ENCODE measurements at regions not wholly inside any gene's neighbourhood (a gene's known extent, or its start where the extent isn't known, plus 50 kb on each side); places are given as distances from the start of the nearest gene placed in this dataset.

DNA sequence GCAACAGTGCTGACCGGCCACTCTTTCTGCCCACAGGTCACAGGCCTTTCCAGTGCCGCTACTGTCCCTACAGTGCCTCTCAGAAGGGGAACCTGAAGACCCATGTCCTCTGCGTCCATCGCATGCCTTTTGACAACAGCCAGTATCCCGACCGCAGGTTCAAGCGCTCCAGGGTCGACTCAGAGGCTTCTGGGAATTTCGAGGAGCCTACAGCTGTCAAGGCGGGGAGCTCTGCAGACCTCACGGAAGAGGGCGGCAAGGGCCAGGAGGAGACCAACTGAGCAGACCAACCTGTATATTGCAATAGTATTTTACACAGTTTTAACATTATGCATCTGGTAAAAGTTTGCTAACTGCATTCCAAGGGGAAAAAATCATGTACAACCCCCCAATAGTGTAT, 338.5 kb downstream of the ZNF536 start:
- TF ChIP-seq, protein P1, sequence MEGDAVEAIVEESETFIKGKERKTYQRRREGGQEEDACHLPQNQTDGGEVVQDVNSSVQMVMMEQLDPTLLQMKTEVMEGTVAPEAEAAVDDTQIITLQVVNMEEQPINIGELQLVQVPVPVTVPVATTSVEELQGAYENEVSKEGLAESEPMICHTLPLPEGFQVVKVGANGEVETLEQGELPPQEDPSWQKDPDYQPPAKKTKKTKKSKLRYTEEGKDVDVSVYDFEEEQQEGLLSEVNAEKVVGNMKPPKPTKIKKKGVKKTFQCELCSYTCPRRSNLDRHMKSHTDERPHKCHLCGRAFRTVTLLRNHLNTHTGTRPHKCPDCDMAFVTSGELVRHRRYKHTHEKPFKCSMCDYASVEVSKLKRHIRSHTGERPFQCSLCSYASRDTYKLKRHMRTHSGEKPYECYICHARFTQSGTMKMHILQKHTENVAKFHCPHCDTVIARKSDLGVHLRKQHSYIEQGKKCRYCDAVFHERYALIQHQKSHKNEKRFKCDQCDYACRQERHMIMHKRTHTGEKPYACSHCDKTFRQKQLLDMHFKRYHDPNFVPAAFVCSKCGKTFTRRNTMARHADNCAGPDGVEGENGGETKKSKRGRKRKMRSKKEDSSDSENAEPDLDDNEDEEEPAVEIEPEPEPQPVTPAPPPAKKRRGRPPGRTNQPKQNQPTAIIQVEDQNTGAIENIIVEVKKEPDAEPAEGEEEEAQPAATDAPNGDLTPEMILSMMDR (IDR thresholded peaks at IDR 0.05; ENCODE audit: poor library complexity, severe bottlenecking), result no peak
- TF ChIP-seq EZH2 (IDR thresholded peaks at IDR 0.05; ENCODE audit: borderline replicate concordance, insufficient read depth, low read length, poor library complexity, severe bottlenecking), result no peak
- TF ChIP-seq MXI1 (conservative IDR thresholded peaks at IDR 0.05; ENCODE audit: poor library complexity, severe bottlenecking), result no peak
- no peak for TF ChIP-seq POLR2AphosphoS5 (IDR thresholded peaks at IDR 0.05)
- no peak for TF ChIP-seq RAD21 (conservative IDR thresholded peaks at IDR 0.05)
- TF ChIP-seq, protein P2, sequence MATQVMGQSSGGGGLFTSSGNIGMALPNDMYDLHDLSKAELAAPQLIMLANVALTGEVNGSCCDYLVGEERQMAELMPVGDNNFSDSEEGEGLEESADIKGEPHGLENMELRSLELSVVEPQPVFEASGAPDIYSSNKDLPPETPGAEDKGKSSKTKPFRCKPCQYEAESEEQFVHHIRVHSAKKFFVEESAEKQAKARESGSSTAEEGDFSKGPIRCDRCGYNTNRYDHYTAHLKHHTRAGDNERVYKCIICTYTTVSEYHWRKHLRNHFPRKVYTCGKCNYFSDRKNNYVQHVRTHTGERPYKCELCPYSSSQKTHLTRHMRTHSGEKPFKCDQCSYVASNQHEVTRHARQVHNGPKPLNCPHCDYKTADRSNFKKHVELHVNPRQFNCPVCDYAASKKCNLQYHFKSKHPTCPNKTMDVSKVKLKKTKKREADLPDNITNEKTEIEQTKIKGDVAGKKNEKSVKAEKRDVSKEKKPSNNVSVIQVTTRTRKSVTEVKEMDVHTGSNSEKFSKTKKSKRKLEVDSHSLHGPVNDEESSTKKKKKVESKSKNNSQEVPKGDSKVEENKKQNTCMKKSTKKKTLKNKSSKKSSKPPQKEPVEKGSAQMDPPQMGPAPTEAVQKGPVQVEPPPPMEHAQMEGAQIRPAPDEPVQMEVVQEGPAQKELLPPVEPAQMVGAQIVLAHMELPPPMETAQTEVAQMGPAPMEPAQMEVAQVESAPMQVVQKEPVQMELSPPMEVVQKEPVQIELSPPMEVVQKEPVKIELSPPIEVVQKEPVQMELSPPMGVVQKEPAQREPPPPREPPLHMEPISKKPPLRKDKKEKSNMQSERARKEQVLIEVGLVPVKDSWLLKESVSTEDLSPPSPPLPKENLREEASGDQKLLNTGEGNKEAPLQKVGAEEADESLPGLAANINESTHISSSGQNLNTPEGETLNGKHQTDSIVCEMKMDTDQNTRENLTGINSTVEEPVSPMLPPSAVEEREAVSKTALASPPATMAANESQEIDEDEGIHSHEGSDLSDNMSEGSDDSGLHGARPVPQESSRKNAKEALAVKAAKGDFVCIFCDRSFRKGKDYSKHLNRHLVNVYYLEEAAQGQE (IDR thresholded peaks at IDR 0.05; ENCODE audit: borderline replicate concordance), result no peak
- TF ChIP-seq EP300 (conservative IDR thresholded peaks at IDR 0.05; ENCODE audit: poor library complexity, severe bottlenecking), result no peak

Data from neural cell (in vitro differentiated cells).